Activated CD8-positive, alpha-beta T cell treated with anti-CD3 and anti-CD28 coated beads for 36 hours (primary cell): ENCODE measurements at regions not wholly inside any gene's neighbourhood (a gene's known extent, or its start where the extent isn't known, plus 50 kb on each side); places are given as distances from the start of the nearest gene placed in this dataset.

Experiments
- ATAC-seq: fragments of 200-7000 bp; cut with Tn5 transposase; one replicate; pipeline ENCODE4 v1.10.0; 2021; ENCODE audit warnings: mild to moderate bottlenecking, moderate library complexity
- CTCF ChIA-PET: fragments of 350-600 bp; sonication (Branson Sonifier 250); formaldehyde crosslinking; loops from one replicate; lab custom pipeline; 2021; ENCODE audit warnings: antibody characterized with exemption; lab: Charles Lee
- POLR2A ChIA-PET: fragments of 350-600 bp; sonication (Branson Sonifier 250); formaldehyde crosslinking; loops from one replicate; lab custom pipeline; 2021; ENCODE audit warnings: antibody characterized with exemption; lab: Charles Lee
- DNase-seq: peaks from one replicate; pipeline ENCODE4 v3.0.0-alpha.2; 2020
- H3K27ac Mint-ChIP-seq: one replicate; pipeline ENCODE4 v1.8.0; 2021; ENCODE audit warnings: mild to moderate bottlenecking, mixed read lengths
- H3K27me3 Mint-ChIP-seq: one replicate; pipeline ENCODE4 v1.8.0; 2021; ENCODE audit warnings: mixed read lengths
- H3K36me3 Mint-ChIP-seq: one replicate; pipeline ENCODE4 v1.8.0; 2021; ENCODE audit warnings: low read depth, mixed read lengths
- H3K4me1 Mint-ChIP-seq: one replicate; pipeline ENCODE4 v1.8.0; 2021; ENCODE audit warnings: low read depth, mixed read lengths
- H3K4me3 Mint-ChIP-seq: one replicate; pipeline ENCODE4 v1.8.0; 2021; ENCODE audit warnings: mild to moderate bottlenecking, moderate library complexity, mixed read lengths
- H3K9me3 Mint-ChIP-seq: one replicate; pipeline ENCODE4 v1.8.0; 2021; ENCODE audit warnings: mixed read lengths
- CTCF ChIP-seq: fragments of 200-600 bp; IDR thresholded peaks from one replicate; pipeline ENCODE4 v1.8.0; 2022; ENCODE audit warnings: antibody characterized with exemption, mild to moderate bottlenecking
- intact Hi-C: fragments of 100-400 bp; cut with micrococcal nuclease; formaldehyde crosslinking; loops from one replicate; pipeline ENCODE4 v1.10.0; 2022

GRCh38 chr12:40473962-40474361, 218.3 kb upstream of the CNTN1 start:
- intact Hi-C loops: no loop called here
- ATAC-seq: no peak
- Mint-ChIP-seq H3K9me3 (no peaks in the 10 kb centered on the region), H3K36me3 (no peaks in the 10 kb centered on the region), H3K4me3 (no peak overlapping the region), H3K4me1 (no peaks in the 10 kb centered on the region), H3K27ac (no peak overlapping the region), H3K27me3 (no peaks in the 10 kb centered on the region)
- no peak for DNase-seq
- ChIA-PET POLR2A (no interaction called here), CTCF (no interaction called here)
- TF ChIP-seq CTCF: no peak

- Mint-ChIP-seq H3K9me3 (peaks cover 5% of the 10 kb centered on the region), H3K4me3 (no peak overlapping the region), H3K4me1 (no peaks in the 10 kb centered on the region), H3K27me3 (no peaks in the 10 kb centered on the region), H3K27ac (no peak overlapping the region), H3K36me3 (no peaks in the 10 kb centered on the region)
- DNase-seq: no peak
- ChIA-PET CTCF (no interaction called here), POLR2A (no interaction called here)
- ATAC-seq: no peak
- intact Hi-C loops: no loop called here
- TF ChIP-seq CTCF: no peak
Observed at GRCh38 chr12:40474630-40475029, 217.6 kb upstream of the CNTN1 start.

GRCh38 chr12:40499856-40500255, 192.4 kb upstream of the CNTN1 start:
- Mint-ChIP-seq H3K4me3 (no peak overlapping the region), H3K4me1 (no peaks in the 10 kb centered on the region), H3K9me3 (no peaks in the 10 kb centered on the region), H3K36me3 (no peaks in the 10 kb centered on the region), H3K27ac (no peak overlapping the region), H3K27me3 (no peaks in the 10 kb centered on the region)
- DNase-seq: no peak
- ChIA-PET POLR2A (no interaction called here), CTCF (no interaction called here)
- intact Hi-C loops: no loop called here
- TF ChIP-seq CTCF: no peak
- ATAC-seq: no peak

GRCh38 chr12:40502322-40502721, 189.9 kb upstream of the CNTN1 start:
- Mint-ChIP-seq H3K27ac (no peak overlapping the region), H3K27me3 (no peaks in the 10 kb centered on the region), H3K4me3 (no peak overlapping the region), H3K36me3 (no peaks in the 10 kb centered on the region), H3K9me3 (no peaks in the 10 kb centered on the region), H3K4me1 (no peaks in the 10 kb centered on the region)
- ATAC-seq (no peak), DNase-seq (no peak)
- ChIA-PET POLR2A (no interaction called here), CTCF (no interaction called here)
- intact Hi-C loops: no loop called here
- no peak for TF ChIP-seq CTCF

GRCh38 chr12:40505327-40505726, 186.9 kb upstream of the CNTN1 start:
- no peaks in the 10 kb centered on the region for H3K9me3 Mint-ChIP-seq
- H3K36me3 Mint-ChIP-seq: no peaks in the 10 kb centered on the region
- ATAC-seq: no peak
- H3K4me3 Mint-ChIP-seq: no peak overlapping the region
- no peaks in the 10 kb centered on the region for H3K4me1 Mint-ChIP-seq
- H3K27ac Mint-ChIP-seq: no peak overlapping the region
- DNase-seq: no peak
- intact Hi-C loops: no loop called here
- no peak for TF ChIP-seq CTCF
- ChIA-PET CTCF (no interaction called here), POLR2A (interaction anchor here (0.6 kb wide), 1 partner anchor 31 kb away, joined by 3 read pairs; no protein-coding TSS in a partner anchor)
- no peaks in the 10 kb centered on the region for H3K27me3 Mint-ChIP-seq
